Hepatocyte (in vitro differentiated cells): ENCODE measurements at regions not wholly inside any gene's neighbourhood (a gene's known extent, or its start where the extent isn't known, plus 50 kb on each side); places are given as distances from the start of the nearest gene placed in this dataset.

ENCODE experiments used
- DNase-seq: peaks from one replicate; pipeline ENCODE4 v3.0.0-alpha.2; 2016; ENCODE audit warnings: low spot score
- H2AFZ ChIP-seq: fragments of 200-600 bp; sonication (generic); 2 replicates; pipeline ENCODE4 v1.6.0; 2016; ENCODE audit warnings: antibody characterized with exemption, mild to moderate bottlenecking
- H3K27ac ChIP-seq: fragments of 200-600 bp; sonication (generic); 2 replicates; pipeline ENCODE4 v1.5.1; 2016; ENCODE audit warnings: mild to moderate bottlenecking
- H3K27me3 ChIP-seq: fragments of 200-600 bp; sonication (generic); 2 replicates; pipeline ENCODE4 v1.6.1; 2016
- H3K36me3 ChIP-seq: fragments of 200-600 bp; sonication (generic); replicated peaks from 2 replicates; pipeline ENCODE4 v1.5.1; 2016; ENCODE audit warnings: low read depth; ENCODE audit not compliant: insufficient read depth
- H3K4me1 ChIP-seq: fragments of 200-600 bp; sonication (generic); 2 replicates; pipeline ENCODE4 v1.5.1; 2016; ENCODE audit warnings: mild to moderate bottlenecking, moderate library complexity; ENCODE audit not compliant: insufficient read depth
- H3K4me2 ChIP-seq: fragments of 200-600 bp; sonication (generic); 2 replicates; pipeline ENCODE4 v1.6.0; 2016
- H3K4me3 ChIP-seq: fragments of 200-600 bp; sonication (generic); 2 replicates; pipeline ENCODE4 v1.5.1; 2016; ENCODE audit warnings: mild to moderate bottlenecking
- H3K79me2 ChIP-seq: fragments of 200-600 bp; sonication (generic); 2 replicates; pipeline ENCODE4 v1.6.0; 2017; ENCODE audit warnings: mild to moderate bottlenecking
- H3K9me2 ChIP-seq: fragments of 200-600 bp; sonication (generic); replicated peaks from 2 replicates; pipeline ENCODE4 v1.6.0; 2017; ENCODE audit warnings: mild to moderate bottlenecking; ENCODE audit not compliant: insufficient read depth
- H3K9me3 ChIP-seq: fragments of 200-600 bp; sonication (generic); 2 replicates; pipeline ENCODE4 v1.5.1; 2016; ENCODE audit warnings: low read depth, mild to moderate bottlenecking
- H4K20me1 ChIP-seq: fragments of 200-600 bp; sonication (generic); 2 replicates; pipeline ENCODE4 v1.6.0; 2016; ENCODE audit warnings: mild to moderate bottlenecking; ENCODE audit not compliant: insufficient read depth, poor library complexity, severe bottlenecking
- EZH2 ChIP-seq: fragments of 200-600 bp; sonication (generic); IDR thresholded peaks from 2 replicates; pipeline ENCODE4 v1.6.1; 2016; ENCODE audit warnings: antibody characterized with exemption, mild to moderate bottlenecking, borderline replicate concordance
- EZH2phosphoT487 ChIP-seq: fragments of 200-600 bp; sonication (generic); IDR thresholded peaks from one replicate; pipeline ENCODE4 v1.6.1; 2018; ENCODE audit warnings: antibody characterized with exemption, mild to moderate bottlenecking, low read depth, moderate library complexity; ENCODE audit not compliant: unreplicated experiment, severe bottlenecking
- WGBS: methylation state at CpG from one replicate; pipeline ENCODE4 v1.1.6; 2016; ENCODE audit warnings: low lambda C conversion rate; ENCODE audit errors: missing lambda C conversion rate; 5-methylcytosine and 5-hydroxymethylcytosine counted together
- TF ChIP-seq, protein P1 (sequence below): fragments of 200-600 bp; sonication (generic); IDR thresholded peaks from 2 replicates; pipeline ENCODE4 v1.5.1; 2016; ENCODE audit warnings: antibody characterized with exemption, mild to moderate bottlenecking; ENCODE audit not compliant: poor library complexity

DNA sequence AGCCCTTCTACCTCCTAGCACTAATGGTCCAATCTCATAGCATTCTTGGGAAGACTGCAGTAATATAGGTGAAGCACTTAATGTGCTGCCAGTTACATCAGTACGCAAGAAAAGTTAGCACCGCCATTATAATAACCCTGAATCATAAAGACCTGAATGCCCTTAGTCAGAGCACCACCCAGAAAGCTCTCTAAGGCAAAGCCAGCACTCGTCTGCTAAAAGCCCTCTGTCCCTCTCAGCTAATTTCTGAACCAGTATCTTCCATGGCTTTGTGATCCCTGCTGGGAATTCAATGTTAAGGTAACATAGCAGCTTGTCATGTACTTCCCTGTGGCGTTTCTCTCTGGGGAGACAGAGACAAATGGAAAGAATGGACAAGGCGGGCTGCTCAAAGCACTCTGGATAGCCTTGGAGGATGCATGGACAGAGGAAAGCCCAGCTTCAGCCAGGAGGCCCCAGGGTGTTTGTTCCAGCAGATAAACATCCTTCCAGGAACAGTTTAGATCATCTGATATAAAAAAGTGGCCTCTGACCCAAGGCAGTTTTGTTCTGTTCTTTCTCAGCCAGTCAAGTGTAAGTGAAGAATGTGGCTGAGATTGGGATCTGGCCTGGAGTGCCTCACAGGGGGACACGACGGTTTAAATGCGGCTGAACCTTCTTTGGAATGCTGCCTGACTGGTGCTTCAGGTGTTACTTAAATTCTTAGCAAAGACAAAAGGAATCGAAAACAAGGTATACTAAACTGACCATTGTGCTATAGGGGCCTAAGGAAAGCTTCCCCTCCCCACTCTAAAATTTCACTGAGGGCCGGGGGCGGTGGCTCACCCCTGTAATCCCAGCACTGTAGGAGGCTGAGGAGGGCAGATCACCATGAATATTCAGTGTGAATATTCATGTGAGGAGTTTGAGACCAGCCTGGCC is 58.1 kb upstream of the VTCN1 start:
- no peak overlapping the region for H2AFZ ChIP-seq
- no peaks in the 10 kb centered on the region for H3K27me3 ChIP-seq
- H3K79me2 ChIP-seq: no peaks in the 10 kb centered on the region
- peak overlapping the region; percentile 27 for H3K4me2 ChIP-seq
- H4K20me1 ChIP-seq: no peaks in the 10 kb centered on the region
- DNase-seq: peak; percentile 37
- H3K27ac ChIP-seq: peak overlapping the region; percentile 53
- peaks cover 16% of the 10 kb centered on the region for H3K4me1 ChIP-seq
- H3K9me3 ChIP-seq: no peaks in the 10 kb centered on the region
- H3K9me2 ChIP-seq: no peaks in the 10 kb centered on the region
- TF ChIP-seq EZH2phosphoT487 (no peak), EZH2 (no peak)
- TF ChIP-seq, protein P1, sequence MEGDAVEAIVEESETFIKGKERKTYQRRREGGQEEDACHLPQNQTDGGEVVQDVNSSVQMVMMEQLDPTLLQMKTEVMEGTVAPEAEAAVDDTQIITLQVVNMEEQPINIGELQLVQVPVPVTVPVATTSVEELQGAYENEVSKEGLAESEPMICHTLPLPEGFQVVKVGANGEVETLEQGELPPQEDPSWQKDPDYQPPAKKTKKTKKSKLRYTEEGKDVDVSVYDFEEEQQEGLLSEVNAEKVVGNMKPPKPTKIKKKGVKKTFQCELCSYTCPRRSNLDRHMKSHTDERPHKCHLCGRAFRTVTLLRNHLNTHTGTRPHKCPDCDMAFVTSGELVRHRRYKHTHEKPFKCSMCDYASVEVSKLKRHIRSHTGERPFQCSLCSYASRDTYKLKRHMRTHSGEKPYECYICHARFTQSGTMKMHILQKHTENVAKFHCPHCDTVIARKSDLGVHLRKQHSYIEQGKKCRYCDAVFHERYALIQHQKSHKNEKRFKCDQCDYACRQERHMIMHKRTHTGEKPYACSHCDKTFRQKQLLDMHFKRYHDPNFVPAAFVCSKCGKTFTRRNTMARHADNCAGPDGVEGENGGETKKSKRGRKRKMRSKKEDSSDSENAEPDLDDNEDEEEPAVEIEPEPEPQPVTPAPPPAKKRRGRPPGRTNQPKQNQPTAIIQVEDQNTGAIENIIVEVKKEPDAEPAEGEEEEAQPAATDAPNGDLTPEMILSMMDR: no peak
- no peak overlapping the region for H3K4me3 ChIP-seq
- H3K36me3 ChIP-seq: no peaks in the 10 kb centered on the region
- WGBS: 28% methylated on average over 11 of the region's 11 CpGs

DNA sequence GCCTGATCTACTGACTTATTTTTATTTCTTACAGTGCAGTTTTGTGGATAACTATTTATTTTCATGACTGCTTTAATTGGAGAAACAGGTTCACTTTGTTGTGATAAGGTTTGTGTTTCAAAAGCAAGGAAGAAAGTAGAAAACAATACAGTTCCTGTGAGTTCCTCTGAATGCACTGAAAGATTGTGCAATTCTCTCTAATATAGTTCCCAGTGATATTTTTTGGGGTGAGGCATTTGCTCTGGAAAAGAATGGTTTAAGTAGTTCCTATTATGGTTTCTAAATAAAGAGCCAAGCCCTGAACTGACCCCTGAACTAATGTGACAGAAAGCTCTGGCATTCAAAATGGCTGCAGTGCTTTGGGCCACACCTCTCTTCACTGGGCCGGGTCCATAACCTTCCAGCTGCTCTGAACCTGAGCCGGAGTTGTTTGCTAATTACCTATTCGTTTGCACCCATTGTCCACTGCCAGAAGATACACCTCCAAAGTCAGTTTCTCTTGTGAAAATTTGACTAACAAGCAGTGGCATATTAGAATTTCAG is 56.6 kb upstream of the VTCN1 start:
- TF ChIP-seq EZH2: no peak
- TF ChIP-seq, protein P1: no peak
- no peak for TF ChIP-seq EZH2phosphoT487
- no peaks in the 10 kb centered on the region for H3K27me3 ChIP-seq
- no peaks in the 10 kb centered on the region for H3K79me2 ChIP-seq
- peak overlapping the region; percentile 53 for H3K27ac ChIP-seq
- H4K20me1 ChIP-seq: no peaks in the 10 kb centered on the region
- no peak overlapping the region for H2AFZ ChIP-seq
- no peaks in the 10 kb centered on the region for H3K36me3 ChIP-seq
- H3K4me3 ChIP-seq: no peak overlapping the region
- H3K9me2 ChIP-seq: no peaks in the 10 kb centered on the region
- no peak overlapping the region for H3K4me2 ChIP-seq
- H3K4me1 ChIP-seq: peaks cover 16% of the 10 kb centered on the region
- H3K9me3 ChIP-seq: no peaks in the 10 kb centered on the region
- DNase-seq: no peak
- 74% methylated on average over 3 of the region's 3 CpGs for WGBS

DNA sequence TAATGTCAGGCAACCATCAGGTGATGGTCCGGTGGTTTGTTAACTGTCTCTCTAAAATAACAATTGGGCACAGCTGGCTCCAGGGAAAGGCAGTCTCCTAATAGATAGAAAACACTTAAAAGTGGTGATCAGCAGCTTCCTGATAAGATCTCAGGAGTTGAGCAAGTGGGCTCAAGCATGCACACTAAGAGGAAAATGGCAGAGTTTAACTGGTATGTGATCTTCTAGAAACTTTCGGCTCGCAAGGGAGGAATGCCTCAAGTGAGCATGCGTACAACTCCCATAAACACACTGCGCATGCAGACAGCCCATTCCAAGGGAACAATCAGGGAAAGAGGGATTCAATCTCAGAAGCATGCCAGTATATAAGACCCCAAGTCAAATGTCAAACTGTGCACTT is 52.2 kb upstream of the VTCN1 start:
- Histone ChIP-seq H4K20me1 (no peaks in the 10 kb centered on the region), H3K79me2 (no peaks in the 10 kb centered on the region), H3K27ac (no peak overlapping the region), H3K36me3 (no peaks in the 10 kb centered on the region), H3K4me3 (no peak overlapping the region), H3K27me3 (no peaks in the 10 kb centered on the region), H2AFZ (no peak overlapping the region), H3K9me2 (no peaks in the 10 kb centered on the region), H3K4me2 (no peak overlapping the region), H3K4me1 (peaks cover 2% of the 10 kb centered on the region), H3K9me3 (no peaks in the 10 kb centered on the region)
- WGBS: 73% methylated on average over 5 of the region's 5 CpGs
- TF ChIP-seq EZH2 (no peak), EZH2phosphoT487 (no peak)
- TF ChIP-seq, protein P1: no peak
- no peak for DNase-seq
